Liver (tissue), 8 donors: ENCODE measurements at regions not wholly inside any gene's neighbourhood (a gene's known extent, or its start where the extent isn't known, plus 50 kb on each side); places are given as distances from the start of the nearest gene placed in this dataset.

Source experiments
- DNase-seq: peaks from one replicate; pipeline ENCODE4 v3.0.0-alpha.2; 2017; ENCODE audit warnings: low spot score
- H3K27ac ChIP-seq, 2 donors: one replicate each; pipeline ENCODE4 v1.7.0; 2013; ENCODE audit warnings: inconsistent platforms in 2 of 2, low read length in 2 of 2, control low read depth in 1 of 2, low read depth in 1 of 2, mild to moderate bottlenecking in 1 of 2
- H3K27me3 ChIP-seq, 4 donors: one replicate each; pipeline versions ENCODE4 v1.6.1 to v1.7.0; 2013; ENCODE audit warnings: low read length in 3 of 4, inconsistent platforms in 1 of 4, mild to moderate bottlenecking in 1 of 4, moderate library complexity in 1 of 4; ENCODE audit not compliant: control insufficient read depth in 4 of 4, insufficient read depth in 4 of 4
- H3K36me3 ChIP-seq, 4 donors: one replicate each; pipeline versions ENCODE4 v1.6.1 to v1.7.0; 2013; ENCODE audit warnings: low read length in 3 of 4, mild to moderate bottlenecking in 3 of 4, low read depth in 1 of 4, moderate library complexity in 1 of 4; ENCODE audit not compliant: control insufficient read depth in 4 of 4, insufficient read depth in 3 of 4
- H3K4me1 ChIP-seq, 4 donors: one replicate each; pipeline versions ENCODE4 v1.6.1 to v1.7.0; 2013; ENCODE audit warnings: low read length in 3 of 4, mild to moderate bottlenecking in 3 of 4, moderate library complexity in 1 of 4; ENCODE audit not compliant: control insufficient read depth in 4 of 4, insufficient read depth in 4 of 4
- H3K4me3 ChIP-seq, 3 donors: one replicate each; pipeline versions ENCODE4 v1.6.1 to v1.7.0; 2013; ENCODE audit warnings: low read length in 3 of 3, control low read depth in 1 of 3, low read depth in 1 of 3, mild to moderate bottlenecking in 1 of 3
- H3K9ac ChIP-seq, 2 donors: one replicate each; pipeline ENCODE4 v1.7.0; 2013; ENCODE audit warnings: low read length in 2 of 2, mild to moderate bottlenecking in 2 of 2, moderate library complexity in 2 of 2, control low read depth in 1 of 2, low read depth in 1 of 2
- H3K9me3 ChIP-seq, 4 donors: one replicate each; pipeline versions ENCODE4 v1.6.1 to v1.7.0; 2013; ENCODE audit warnings: low read length in 3 of 4; ENCODE audit not compliant: control insufficient read depth in 4 of 4
- CTCF ChIP-seq: fragments of 150-350 bp; IDR thresholded peaks from 2 replicates; pipeline ENCODE4 v1.5.1; 2017; ENCODE audit warnings: improper control_type of control experiment, low read depth, low read length; ENCODE audit not compliant: missing input control
- EGR1 ChIP-seq, 2 donors: IDR thresholded peaks; 2 replicates each; pipeline ENCODE4 v1.6.1; 2016 to 2018; ENCODE audit warnings: antibody characterized with exemption in 2 of 2, low read depth in 2 of 2
- FOXA1 ChIP-seq: IDR thresholded peaks from 2 replicates; pipeline ENCODE4 v1.6.1; 2016; ENCODE audit warnings: antibody characterized with exemption
- FOXA2 ChIP-seq: IDR thresholded peaks from 2 replicates; pipeline ENCODE4 v1.6.1; 2016; ENCODE audit warnings: antibody characterized with exemption
- GABPA ChIP-seq, 2 donors: IDR thresholded peaks in 1 of 2; conservative IDR thresholded peaks in 1 of 2; 2 replicates each; pipeline ENCODE4 v1.6.1; 2016; ENCODE audit warnings: antibody characterized with exemption in 2 of 2, mild to moderate bottlenecking in 1 of 2, moderate library complexity in 1 of 2
- HNF4A ChIP-seq, 2 donors: conservative IDR thresholded peaks; 2 replicates each; pipeline ENCODE4 v1.6.1; 2016; ENCODE audit warnings: antibody characterized with exemption in 2 of 2, mild to moderate bottlenecking in 2 of 2
- HNF4G ChIP-seq: IDR thresholded peaks from 2 replicates; pipeline ENCODE4 v1.6.1; 2016; ENCODE audit warnings: antibody characterized with exemption
- JUND ChIP-seq, 2 donors: IDR thresholded peaks; 2 replicates each; pipeline ENCODE4 v1.6.1; 2016; ENCODE audit warnings: antibody characterized with exemption in 2 of 2
- NR2F2 ChIP-seq: IDR thresholded peaks from 2 replicates; pipeline ENCODE4 v1.6.1; 2016; ENCODE audit warnings: antibody characterized with exemption
- RAD21 ChIP-seq, 2 donors: IDR thresholded peaks; 2 replicates each; pipeline ENCODE4 v1.6.1; 2016; ENCODE audit warnings: antibody characterized with exemption in 2 of 2, mild to moderate bottlenecking in 2 of 2
- RXRA ChIP-seq, 2 donors: IDR thresholded peaks; 2 replicates each; pipeline ENCODE4 v1.6.1; 2017 to 2018; ENCODE audit warnings: antibody characterized with exemption in 2 of 2, mild to moderate bottlenecking in 1 of 2
- SP1 ChIP-seq: IDR thresholded peaks from 2 replicates; pipeline ENCODE4 v1.6.1; 2018; ENCODE audit warnings: antibody characterized with exemption, mild to moderate bottlenecking
- TAF1 ChIP-seq: conservative IDR thresholded peaks from 2 replicates; pipeline ENCODE4 v1.6.1; 2016; ENCODE audit warnings: antibody characterized with exemption, mild to moderate bottlenecking
- YY1 ChIP-seq: IDR thresholded peaks from 2 replicates; pipeline ENCODE4 v1.6.1; 2016; ENCODE audit warnings: antibody characterized with exemption, mild to moderate bottlenecking
- WGBS: extraction: QIAGEN DNeasy Blood & Tissue Kit; methylation state at CpG from one replicate; pipeline ENCODE4 v1.1.7; 2013; 5-methylcytosine and 5-hydroxymethylcytosine counted together
- TF ChIP-seq, protein P1 (sequence below): IDR thresholded peaks from 2 replicates; pipeline ENCODE4 v1.6.1; 2016; ENCODE audit warnings: antibody characterized with exemption
- TF ChIP-seq, protein P2 (sequence below): IDR thresholded peaks from 2 replicates; pipeline ENCODE4 v1.6.1; 2016; ENCODE audit warnings: antibody characterized with exemption
- TF ChIP-seq, protein P3 (sequence below): IDR thresholded peaks from 2 replicates; pipeline ENCODE4 v1.6.1; 2016; ENCODE audit warnings: antibody characterized with exemption
- TF ChIP-seq, protein P4 (sequence below): IDR thresholded peaks from 2 replicates; pipeline ENCODE4 v1.6.1; 2016; ENCODE audit warnings: antibody characterized with exemption, mild to moderate bottlenecking
- donor health status: healthy.
- donor health status: healthy.
- donor health status: healthy.
- donor health status: healthy.
- donor health status: healthy.

DNA sequence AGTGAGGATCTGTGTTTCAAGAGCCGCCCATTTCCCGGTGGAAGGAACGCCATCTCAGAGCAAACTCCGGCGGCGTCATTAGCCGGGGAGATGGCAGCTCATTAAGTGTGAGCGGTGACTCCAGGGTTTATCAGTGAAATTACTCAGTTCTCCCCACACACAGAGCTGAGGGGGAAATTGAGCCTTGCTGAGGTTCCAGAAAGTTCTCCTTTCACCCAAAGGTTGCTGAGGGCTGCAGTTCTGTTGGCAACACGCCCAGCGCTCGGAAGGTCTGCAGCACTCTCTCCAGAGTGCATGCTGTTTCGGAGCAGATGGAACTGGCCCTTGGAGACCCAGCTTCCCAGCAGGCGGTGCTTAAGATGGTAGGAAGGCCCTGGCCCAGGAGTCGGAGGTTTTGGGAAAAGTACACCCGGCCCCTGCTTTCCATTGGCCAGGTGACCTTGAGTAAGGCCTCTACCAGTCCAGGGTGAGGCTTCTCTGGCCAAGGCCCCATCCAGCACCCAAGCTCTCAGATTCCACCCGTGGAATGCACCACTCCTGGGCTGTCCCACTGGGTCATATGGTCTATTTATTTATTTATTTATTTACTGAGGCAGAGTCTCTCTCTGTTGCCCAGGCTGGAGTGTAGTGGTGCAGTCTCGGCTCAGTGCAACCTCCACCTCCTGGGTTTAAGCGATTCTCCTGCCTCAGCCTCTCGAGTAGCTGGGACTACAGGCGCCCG lies 167.7 kb upstream of the CIBAR2 start (continued):
- TF ChIP-seq CTCF, result no peak
- peak; percentile 34 for TF ChIP-seq SP1

DNA sequence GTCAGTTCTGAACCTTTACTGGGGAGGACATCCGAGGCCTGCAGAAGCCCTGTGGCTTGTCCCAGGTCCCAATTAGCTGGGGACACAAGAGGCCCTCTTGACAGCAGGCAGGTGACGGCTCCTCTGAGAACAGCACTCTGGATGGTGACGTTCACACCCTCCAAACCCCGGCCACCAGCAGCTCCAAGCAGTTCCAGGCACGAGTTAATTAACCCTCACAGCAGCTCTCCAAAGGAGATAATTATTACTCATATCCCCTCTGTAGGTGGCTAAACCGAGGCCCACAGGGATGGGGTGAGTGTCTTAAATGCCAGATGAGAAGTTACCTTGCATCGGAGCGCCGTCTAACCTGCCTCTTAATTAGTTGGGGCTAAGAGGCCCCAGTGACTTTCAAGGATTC lies 168.9 kb upstream of the CIBAR2 start:
- TF ChIP-seq FOXA2, result no peak
- no peak for TF ChIP-seq SP1
- TF ChIP-seq, protein P1, sequence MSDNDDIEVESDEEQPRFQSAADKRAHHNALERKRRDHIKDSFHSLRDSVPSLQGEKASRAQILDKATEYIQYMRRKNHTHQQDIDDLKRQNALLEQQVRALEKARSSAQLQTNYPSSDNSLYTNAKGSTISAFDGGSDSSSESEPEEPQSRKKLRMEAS, result no peak
- TF ChIP-seq RXRA (IDR thresholded peaks at IDR 0.05), result no peak
- no peak for TF ChIP-seq EGR1 (IDR thresholded peaks at IDR 0.05; ENCODE audit: low read depth in 2 of 2)
- TF ChIP-seq CTCF, result no peak
- TF ChIP-seq, protein P2, sequence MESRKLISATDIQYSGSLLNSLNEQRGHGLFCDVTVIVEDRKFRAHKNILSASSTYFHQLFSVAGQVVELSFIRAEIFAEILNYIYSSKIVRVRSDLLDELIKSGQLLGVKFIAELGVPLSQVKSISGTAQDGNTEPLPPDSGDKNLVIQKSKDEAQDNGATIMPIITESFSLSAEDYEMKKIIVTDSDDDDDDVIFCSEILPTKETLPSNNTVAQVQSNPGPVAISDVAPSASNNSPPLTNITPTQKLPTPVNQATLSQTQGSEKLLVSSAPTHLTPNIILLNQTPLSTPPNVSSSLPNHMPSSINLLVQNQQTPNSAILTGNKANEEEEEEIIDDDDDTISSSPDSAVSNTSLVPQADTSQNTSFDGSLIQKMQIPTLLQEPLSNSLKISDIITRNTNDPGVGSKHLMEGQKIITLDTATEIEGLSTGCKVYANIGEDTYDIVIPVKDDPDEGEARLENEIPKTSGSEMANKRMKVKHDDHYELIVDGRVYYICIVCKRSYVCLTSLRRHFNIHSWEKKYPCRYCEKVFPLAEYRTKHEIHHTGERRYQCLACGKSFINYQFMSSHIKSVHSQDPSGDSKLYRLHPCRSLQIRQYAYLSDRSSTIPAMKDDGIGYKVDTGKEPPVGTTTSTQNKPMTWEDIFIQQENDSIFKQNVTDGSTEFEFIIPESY, result no peak
- TF ChIP-seq, protein P3, sequence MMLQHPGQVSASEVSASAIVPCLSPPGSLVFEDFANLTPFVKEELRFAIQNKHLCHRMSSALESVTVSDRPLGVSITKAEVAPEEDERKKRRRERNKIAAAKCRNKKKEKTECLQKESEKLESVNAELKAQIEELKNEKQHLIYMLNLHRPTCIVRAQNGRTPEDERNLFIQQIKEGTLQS, result no peak
- TF ChIP-seq YY1, result no peak
- no peak for TF ChIP-seq HNF4G
- no peak for TF ChIP-seq HNF4A (conservative IDR thresholded peaks at IDR 0.05)
- no peak for TF ChIP-seq TAF1
- TF ChIP-seq NR2F2, result no peak
- TF ChIP-seq JUND (IDR thresholded peaks at IDR 0.05), result no peak
- TF ChIP-seq, protein P4, sequence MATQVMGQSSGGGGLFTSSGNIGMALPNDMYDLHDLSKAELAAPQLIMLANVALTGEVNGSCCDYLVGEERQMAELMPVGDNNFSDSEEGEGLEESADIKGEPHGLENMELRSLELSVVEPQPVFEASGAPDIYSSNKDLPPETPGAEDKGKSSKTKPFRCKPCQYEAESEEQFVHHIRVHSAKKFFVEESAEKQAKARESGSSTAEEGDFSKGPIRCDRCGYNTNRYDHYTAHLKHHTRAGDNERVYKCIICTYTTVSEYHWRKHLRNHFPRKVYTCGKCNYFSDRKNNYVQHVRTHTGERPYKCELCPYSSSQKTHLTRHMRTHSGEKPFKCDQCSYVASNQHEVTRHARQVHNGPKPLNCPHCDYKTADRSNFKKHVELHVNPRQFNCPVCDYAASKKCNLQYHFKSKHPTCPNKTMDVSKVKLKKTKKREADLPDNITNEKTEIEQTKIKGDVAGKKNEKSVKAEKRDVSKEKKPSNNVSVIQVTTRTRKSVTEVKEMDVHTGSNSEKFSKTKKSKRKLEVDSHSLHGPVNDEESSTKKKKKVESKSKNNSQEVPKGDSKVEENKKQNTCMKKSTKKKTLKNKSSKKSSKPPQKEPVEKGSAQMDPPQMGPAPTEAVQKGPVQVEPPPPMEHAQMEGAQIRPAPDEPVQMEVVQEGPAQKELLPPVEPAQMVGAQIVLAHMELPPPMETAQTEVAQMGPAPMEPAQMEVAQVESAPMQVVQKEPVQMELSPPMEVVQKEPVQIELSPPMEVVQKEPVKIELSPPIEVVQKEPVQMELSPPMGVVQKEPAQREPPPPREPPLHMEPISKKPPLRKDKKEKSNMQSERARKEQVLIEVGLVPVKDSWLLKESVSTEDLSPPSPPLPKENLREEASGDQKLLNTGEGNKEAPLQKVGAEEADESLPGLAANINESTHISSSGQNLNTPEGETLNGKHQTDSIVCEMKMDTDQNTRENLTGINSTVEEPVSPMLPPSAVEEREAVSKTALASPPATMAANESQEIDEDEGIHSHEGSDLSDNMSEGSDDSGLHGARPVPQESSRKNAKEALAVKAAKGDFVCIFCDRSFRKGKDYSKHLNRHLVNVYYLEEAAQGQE, result no peak
- no peak for TF ChIP-seq GABPA (IDR thresholded peaks at IDR 0.05 in 1 of 2, conservative IDR thresholded peaks at IDR 0.05 in 1 of 2)
- no peak for TF ChIP-seq RAD21 (IDR thresholded peaks at IDR 0.05)
- TF ChIP-seq FOXA1, result no peak
- no peak overlapping the region for H3K27ac ChIP-seq
- peaks cover 2 to 24% (median 15%) of the 10 kb centered on the region in 4 donors for H3K4me1 ChIP-seq
- no peaks in the 10 kb centered on the region for H3K9me3 ChIP-seq
- H3K9ac ChIP-seq, result no peak overlapping the region
- H3K27me3 ChIP-seq, result no peaks in the 10 kb centered on the region
- no peaks in the 10 kb centered on the region for H3K36me3 ChIP-seq
- no peak overlapping the region for H3K4me3 ChIP-seq
- WGBS, result 92% methylated on average over 9 of the region's 9 CpGs
- DNase-seq, result no peak
